ENCODE measurements at regions not wholly inside any gene's neighbourhood (a gene's known extent, or its start where the extent isn't known, plus 50 kb on each side); places are given as distances from the start of the nearest gene placed in this dataset.

DNA sequence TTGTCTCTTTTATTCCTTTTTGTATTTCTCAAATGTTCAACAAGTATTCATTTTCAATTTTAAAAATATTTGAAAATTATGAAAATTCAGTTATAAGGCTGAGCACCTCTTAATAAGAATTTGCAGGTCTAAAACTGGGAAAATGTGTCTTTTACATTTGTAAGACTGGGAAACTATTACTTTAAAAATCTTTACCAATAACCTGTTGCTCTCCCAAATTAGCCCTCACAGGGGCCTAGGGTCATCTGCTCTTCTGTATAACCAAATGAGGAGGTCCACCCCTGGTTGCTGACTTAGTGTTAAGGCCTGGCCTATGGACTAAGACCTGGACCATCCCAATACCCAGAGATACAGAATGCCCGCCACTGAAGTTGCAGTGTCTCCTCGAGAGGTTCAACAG is 280.5 kb downstream of the PLPP3 start:
- no peak for DNase-seq (ENCODE audit: low spot score)
- intact Hi-C loops (cut with DNase I) = loop anchor here (10.0 kb wide), 1 partner anchor 106 kb away; no protein-coding TSS in a partner anchor

DNA sequence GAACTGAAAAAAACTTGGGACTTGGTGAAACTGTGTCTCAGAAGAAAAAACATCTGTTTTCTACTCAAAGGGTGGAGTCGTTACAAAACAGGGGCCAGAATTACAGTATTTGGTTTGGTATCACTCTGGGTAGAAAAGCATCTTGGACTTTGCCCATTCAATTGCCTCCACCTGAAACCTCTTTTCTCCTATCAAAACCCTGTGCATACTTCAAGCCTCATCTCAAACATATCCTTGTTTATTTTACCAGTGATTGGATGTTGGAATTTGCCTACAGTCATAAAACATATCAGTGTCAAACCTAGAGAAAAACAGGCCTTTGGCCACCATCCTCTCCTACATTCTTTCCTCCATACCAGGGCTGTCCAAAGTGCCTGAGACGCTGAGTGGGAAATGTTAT is 281.5 kb downstream of the PLPP3 start:
- no peak for DNase-seq (ENCODE audit: low spot score)
- intact Hi-C loops (cut with DNase I) = loop anchor here (10.0 kb wide), 1 partner anchor 107 kb away; no protein-coding TSS in a partner anchor

DNA sequence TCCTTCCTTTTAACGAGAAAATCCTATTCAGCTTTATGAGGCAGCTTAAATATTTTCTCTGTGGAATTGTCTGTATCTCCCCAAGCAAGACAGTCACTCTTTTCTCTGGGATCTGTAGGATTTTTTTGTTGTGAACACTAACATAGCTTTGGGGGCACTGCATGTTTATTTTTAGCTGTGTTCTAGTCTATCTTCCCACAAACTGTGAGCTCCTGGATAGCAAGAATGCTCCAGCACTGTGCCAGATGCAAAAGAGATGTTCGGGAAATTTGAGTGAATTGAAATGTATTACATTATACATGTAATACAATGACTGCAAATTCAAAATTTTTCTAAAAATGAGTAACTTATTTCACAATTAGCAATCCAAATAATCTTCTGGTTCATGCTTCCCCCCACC is 282.2 kb downstream of the PLPP3 start:
- no peak for DNase-seq (ENCODE audit: low spot score)
- intact Hi-C loops (cut with DNase I) = loop anchor here (10.0 kb wide), 1 partner anchor 108 kb away; no protein-coding TSS in a partner anchor

DNA sequence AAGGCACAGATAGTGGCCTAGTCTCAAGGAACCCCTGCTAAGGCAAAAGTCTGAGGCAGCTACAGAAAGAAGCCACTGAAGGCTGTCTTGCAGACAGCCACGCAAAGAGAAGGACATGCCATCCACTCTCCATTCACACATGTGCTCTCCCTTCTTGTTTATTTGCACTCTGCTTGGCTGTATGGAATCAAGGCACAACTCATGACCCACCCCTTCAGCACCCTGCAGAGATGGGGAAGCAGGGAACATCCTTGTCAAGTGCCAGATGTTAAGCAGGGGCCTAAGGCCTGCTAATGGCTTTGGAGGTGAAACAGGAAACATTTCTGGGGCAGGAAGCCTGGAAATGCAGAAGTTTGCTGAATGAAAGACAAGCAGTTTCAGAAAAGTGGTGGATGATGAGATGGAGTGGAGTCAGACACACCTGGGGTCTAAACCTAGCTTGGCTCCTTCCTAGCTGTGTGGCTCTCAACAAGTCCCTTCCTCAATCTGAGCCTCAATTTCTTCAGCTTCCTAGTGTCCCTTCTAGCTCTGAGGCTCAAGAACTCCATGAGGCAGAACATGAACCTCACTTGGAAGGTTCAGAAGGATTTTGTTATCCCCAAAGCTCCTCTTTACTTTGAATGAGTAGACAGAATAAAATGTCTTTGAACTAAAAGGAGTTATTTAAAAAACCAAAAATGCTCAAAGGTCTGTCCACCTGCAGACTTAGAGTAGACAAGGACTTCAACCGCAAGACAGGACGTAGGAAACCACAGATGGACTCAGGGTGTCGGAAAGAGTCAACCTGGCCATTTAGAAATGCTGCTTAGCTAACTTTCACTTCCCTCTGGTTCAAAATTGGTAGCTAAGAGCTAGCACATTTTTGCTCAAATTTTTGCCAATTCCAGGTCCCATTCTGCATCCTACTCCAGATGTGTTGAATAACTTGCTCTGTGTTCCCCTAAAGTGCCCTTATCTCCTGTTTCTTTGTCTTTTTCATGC is 283.1 kb downstream of the PLPP3 start:
- intact Hi-C loops (cut with DNase I) = loop anchor here (10.0 kb wide), 1 partner anchor 109 kb away; no protein-coding TSS in a partner anchor
- DNase-seq (ENCODE audit: low spot score) = no peak

DNA sequence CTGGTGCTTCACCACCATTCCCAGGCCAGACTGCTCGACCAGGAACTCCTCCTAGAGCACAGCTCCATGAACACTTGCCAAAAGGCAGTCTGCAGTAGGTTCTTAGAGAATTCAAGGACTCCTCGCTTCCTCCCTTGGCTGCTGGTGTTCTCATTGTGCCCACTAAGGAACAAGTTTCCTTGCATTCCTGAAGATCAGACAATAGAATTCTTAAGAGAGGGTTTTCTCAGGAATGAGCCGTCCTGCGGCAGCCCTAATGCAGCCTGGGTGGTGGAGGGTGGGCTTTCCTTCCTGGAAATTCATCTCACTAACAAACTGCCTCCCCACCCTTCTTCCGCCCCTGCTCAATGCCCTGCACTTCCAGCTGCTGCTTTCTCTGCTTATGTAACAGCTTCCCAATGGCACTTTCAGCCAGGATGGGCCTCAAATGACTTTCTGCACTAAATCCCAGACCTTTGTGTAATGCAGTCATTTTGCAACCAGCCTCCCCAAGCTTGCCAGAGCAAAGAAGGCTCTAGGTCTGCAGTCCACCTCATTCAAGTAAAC is 287.9 kb downstream of the PLPP3 start:
- DNase-seq (ENCODE audit: low spot score) = peak; percentile 83
- intact Hi-C loops (cut with DNase I) = loop anchor here (5.0 to 10.0 kb wide), 2 partner anchors 113 to 286 kb away; partner anchors contain the start of gene PLPP3

DNA sequence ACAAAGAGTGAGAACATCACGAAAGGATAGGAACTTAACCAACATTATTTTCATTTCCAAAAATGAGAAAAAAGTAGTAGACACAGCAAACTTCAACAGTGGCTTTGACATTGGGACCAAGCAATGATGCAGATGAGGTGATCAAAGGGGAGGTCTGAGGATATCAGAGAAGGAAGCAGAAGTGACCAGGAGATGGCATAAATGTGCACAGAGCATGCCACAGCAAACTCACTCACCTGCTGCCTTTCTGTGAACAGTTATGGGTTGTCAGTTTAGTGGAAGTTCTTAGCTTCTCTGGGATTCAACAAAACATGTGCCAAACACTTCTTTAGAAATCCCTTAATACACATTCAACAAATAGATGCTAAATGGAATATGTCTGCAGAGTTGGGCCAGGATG is 290.1 kb downstream of the PLPP3 start:
- no peak for DNase-seq (ENCODE audit: low spot score)
- intact Hi-C loops (cut with DNase I) = loop anchor here (5.0 kb wide), 1 partner anchor 92 kb away; no protein-coding TSS in a partner anchor

DNA sequence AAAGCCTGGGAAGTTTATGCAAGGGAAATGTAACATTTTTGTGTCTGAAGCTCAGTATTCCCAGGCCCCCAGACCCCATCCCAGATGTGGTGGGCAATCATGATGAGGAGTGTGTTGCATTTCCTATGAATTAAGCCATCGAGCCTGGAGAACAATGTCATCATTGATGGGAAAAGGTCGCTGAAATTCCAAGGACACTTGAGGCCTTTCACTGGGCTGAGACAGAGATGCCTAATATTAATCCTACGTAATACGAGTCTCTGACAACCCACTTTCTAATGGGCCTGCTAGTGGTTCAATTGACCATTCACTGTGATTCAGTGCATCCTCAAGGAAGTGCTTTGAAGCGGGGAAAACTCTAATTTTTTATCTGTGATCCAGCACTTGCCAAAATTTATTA is 291.6 kb downstream of the PLPP3 start:
- intact Hi-C loops (cut with DNase I) = loop anchor here (5.0 kb wide), 1 partner anchor 90 kb away; no protein-coding TSS in a partner anchor
- DNase-seq (ENCODE audit: low spot score) = no peak

DNA sequence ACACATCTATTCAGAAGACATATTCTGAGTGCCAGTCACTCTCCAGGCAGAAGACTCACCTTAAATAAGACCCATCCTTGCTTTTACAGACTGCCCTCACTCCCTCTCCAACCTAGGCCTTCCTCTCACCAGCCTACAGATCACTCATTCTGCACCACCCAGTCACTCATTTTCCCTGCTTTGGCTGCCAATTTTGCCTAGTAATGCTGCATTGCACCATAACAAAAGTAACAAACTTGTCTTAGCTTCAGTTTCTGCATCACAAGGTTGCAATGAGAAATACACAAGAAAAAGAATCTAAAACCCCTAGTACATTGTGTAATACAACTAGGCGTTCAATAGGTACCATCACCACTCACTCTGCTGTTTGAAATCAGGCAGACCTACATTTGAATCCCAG is 292.4 kb downstream of the PLPP3 start:
- intact Hi-C loops (cut with DNase I) = loop anchor here (5.0 kb wide), 1 partner anchor 90 kb away; no protein-coding TSS in a partner anchor
- DNase-seq (ENCODE audit: low spot score) = no peak

DNA sequence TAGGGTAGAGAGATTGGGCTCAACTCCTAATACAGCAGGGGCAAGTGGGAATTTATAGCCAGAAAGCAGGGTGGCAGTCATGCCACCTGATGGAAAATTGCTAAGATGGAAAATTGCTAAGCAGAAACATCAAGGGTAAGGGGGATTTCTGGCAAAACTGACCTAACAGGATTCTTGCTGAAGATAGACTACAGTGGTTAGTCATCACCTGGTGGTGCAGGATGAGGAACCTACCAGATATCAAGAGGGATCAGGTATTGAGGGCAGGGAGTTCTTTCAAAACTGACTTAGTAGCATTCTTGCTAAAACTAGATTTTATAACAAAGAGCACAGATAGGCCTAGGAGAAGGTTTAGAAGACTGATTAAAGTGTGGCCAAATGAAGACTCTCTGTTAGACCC is 292.9 kb downstream of the PLPP3 start:
- no peak for DNase-seq (ENCODE audit: low spot score)
- intact Hi-C loops (cut with DNase I) = loop anchor here (5.0 kb wide), 1 partner anchor 89 kb away; no protein-coding TSS in a partner anchor

DNA sequence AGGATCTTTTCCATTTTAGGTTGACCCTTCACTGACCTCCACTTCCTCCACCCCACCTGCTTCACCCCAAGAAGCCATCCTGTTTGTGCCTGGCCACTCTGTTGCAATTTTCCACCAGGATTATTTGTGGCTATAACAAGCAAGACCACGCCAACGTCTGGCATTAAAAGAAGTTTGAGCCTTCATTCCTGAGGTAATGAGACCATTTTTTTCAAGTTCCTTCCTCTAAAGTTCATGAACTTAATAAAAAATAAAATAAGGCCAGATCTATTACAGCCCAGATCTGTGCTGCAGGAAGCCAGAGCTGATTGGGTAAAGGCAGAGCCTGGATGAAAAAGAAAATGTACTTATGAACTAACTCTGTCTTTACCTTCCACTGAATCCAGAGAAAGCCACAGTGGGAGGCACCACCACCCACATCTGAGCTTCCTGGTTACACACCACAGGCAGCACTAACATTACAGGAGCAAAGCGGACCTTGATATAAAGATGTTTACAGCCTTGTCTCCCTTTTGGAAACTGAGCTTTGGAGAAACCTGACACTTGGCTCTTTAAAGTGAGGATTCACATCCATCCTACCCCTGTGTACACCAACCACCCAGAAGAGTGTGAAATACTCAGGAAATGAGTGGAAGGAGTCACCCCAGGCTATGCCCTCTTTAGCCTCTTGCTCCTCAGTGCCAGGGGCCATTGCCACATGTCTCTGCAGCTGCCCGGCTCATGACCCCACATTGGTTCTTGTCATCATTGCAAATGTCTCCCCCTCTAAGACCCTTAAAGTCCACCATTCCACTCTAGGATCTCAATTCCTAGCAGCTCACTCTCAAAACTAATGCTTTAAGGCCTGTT is 293.6 kb downstream of the PLPP3 start:
- DNase-seq (ENCODE audit: low spot score) = no peak
- intact Hi-C loops (cut with DNase I) = loop anchor here (5.0 kb wide), 1 partner anchor 88 kb away; no protein-coding TSS in a partner anchor

DNA sequence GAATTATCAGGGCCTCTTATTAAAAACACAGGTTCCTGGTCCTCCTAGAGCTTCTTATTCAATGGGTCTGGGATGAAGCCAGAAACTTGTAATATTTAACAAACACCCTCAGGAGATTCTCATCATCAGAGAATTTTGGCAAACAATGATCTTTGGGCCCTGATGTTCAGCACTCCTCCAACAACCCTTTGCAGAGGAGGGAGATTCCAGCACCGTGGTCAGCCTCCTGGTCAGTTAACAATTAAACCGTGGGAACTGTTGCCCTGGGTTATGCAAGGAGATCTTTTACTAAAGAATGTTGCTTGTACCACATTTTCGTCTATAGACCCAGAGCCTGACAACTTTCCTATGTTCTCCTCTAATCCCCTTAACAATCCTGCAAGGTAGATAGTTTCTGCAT is 294.4 kb downstream of the PLPP3 start:
- DNase-seq (ENCODE audit: low spot score) = no peak
- intact Hi-C loops (cut with DNase I) = loop anchor here (5.0 kb wide), 1 partner anchor 88 kb away; no protein-coding TSS in a partner anchor

DNA sequence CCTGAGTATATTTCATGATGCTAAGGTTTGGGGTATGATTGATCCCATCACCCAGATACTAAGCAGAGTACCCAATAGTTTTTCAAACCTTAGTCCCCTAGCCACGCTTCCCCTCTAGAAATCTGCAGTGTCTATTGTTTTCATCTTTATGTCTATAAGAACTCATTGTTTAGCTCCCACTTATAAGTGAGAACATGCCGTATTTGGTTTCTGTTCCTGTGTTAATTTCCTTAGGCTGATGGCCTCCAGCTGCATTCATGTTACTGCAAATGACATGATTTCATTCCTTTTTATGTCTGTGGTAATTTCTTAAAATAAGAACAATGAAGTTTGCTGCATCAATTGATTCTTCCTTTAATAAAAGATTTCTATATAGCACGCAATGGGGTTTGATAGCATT is 301.3 kb downstream of the PLPP3 start:
- no peak for DNase-seq (ENCODE audit: low spot score)
- intact Hi-C loops (cut with DNase I) = no loop called here

DNA sequence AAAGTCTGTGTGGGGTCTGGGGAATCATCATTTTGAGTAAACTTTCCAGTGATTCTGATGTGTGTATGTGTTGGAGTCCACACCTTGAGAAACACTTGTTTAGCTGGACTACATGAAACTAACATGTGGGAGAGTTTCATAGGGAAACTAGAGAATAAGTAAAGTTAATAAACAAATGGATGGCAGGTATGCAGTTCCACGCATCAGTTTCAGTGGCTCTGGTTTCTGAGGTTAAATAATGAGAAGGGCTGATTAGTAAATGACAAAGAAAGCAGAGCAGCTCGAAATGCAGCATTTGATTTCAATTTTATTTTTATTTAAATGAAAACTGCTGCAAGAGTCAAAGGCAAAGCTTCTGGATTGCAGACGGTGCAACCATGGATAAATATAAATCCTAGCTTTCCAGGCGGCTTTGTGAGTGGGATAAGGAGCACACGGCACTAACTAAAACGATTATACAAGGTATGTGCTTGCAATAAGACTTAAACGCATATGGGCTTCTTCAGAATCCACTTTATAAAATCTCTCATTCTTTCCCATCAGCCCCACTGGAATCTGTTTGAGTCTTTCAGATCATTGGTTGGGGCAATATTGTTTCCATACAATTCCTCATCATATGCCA is 310.7 kb downstream of the PLPP3 start:
- intact Hi-C loops (cut with DNase I) = no loop called here
- DNase-seq (ENCODE audit: low spot score) = no peak

DNA sequence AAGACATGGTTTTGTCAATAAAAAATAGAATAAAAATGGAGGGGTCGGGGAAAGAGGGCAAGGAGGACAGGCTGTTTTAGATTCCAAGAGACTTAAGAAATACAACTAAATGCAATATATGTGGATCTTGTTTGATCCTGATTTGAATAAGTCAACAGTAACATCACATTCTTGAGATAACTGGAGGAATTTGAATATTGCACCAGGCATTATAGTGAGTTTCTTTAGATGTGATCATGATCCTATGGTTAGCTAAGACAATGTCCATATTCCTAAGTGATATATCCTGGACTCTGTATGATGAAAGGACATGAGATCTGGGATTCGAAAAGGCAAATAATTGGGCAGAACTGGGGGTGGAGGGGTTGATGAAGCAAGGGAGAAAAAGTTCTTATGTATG is 311.8 kb downstream of the PLPP3 start:
- intact Hi-C loops (cut with DNase I) = no loop called here
- no peak for DNase-seq (ENCODE audit: low spot score)

DNA sequence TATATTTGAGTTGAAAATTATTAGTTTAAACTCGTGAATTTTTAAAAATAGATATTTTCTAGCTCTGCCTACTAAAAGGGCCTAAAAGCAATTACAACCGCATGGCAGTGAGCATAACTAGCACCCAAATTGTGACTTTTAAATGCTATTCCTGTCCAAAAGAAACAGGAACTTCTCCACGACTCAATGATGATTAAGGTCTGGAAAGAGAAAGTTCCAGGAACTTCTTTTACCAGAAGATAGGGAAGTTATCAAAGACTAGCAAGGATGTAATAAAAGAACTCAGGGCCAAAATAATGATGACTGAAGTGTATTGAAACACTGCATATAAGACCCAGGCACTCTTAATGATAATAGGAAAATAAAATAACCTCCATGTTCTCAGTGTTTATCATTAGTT is 313.0 kb downstream of the PLPP3 start:
- intact Hi-C loops (cut with DNase I) = no loop called here
- no peak for DNase-seq (ENCODE audit: low spot score)

DNA sequence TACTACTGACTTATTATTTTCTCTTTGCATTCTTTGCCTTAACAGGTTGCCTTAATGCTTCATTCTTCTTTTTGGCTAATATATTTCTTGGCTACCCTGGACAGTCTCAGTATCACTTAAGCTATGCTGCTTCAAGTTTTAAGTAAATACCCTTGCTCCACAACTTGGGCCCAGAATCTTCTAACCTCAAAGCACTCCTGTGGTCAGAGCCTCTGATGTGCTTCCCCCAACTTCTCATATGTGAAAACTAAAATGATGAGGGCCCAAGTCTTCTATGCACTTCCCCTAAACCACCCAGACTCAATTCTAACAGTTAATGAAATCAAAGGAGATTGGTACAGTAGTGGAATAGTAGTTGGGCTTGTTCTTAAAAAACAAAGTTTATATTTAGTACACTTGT is 314.1 kb downstream of the PLPP3 start:
- no peak for DNase-seq (ENCODE audit: low spot score)
- intact Hi-C loops (cut with DNase I) = no loop called here

DNA sequence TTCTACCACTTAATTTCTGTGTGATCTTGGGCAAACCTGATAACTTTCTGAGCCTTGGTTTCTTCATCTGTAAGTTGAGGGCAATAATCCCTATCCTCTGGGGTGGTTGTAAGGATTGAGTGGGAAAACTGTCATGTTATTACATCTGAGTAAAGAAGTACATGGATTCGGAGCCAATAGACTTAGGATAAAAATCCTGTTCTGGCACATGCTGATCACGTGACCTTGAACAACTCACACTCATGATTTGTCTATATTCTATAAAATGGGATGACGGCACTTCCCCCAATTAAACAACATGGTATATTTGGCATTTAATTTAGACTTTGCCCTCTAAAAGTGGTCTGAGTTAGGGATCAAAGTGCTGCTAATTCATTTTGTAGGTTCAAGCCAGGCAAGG is 315.5 kb downstream of the PLPP3 start:
- intact Hi-C loops (cut with DNase I) = no loop called here
- DNase-seq (ENCODE audit: low spot score) = no peak

DNA sequence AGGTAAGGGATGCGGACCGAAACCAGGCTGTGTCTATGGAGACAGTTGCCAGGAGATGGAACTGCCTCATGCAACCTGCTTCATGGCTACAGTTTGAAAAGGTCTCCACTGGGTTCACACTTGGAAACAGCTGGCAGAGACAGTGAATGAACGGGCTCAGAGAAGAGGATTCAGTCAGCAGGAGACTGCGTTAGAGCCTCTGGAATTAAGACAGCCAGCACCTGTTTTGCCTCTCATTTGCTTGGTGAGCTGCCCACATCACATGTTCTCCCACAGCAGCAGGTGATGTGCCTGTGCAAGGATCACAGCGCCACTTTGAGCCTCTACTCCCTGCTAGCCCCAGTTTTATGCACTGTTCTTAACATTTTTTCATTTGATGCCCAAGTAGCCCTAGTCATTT is 321.0 kb downstream of the PLPP3 start:
- intact Hi-C loops (cut with DNase I) = loop anchor here (5.0 to 10.0 kb wide), 2 partner anchors 144 to 316 kb away; partner anchors contain the start of gene PLPP3
- no peak for DNase-seq (ENCODE audit: low spot score)

DNA sequence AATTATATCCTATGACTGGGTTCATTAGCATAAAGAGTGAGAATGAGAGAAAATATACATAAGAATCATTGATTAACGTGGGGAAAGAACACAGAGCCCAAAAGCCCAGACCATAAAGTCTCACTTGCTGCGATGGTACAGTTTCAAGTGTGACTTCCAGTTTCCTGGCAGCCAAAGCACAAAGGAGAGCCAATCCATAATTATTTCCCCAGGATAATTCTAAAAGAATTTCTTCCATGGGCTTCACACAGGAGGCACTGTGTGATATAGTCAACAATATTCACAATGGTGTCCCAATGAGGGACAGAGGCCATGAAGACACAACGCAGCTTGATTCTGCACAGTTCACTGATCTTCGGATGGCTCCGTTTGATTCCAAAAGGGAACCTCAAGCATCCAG is 321.6 kb downstream of the PLPP3 start:
- no peak for DNase-seq (ENCODE audit: low spot score)
- intact Hi-C loops (cut with DNase I) = loop anchor here (5.0 to 10.0 kb wide), 2 partner anchors 145 to 317 kb away; partner anchors contain the start of gene PLPP3

Data from cardiac septum (tissue), 1 donor.